HG03060 (cell line): ENCODE measurements at regions not wholly inside any gene's neighbourhood (a gene's known extent, or its start where the extent isn't known, plus 50 kb on each side); places are given as distances from the start of the nearest gene placed in this dataset.
"Not testable (repeated sequence)": the region's sequence is repeated elsewhere in the genome, so short reads cannot be mapped to it uniquely, and the experiment has no call there.

ENCODE experiments used
- ATAC-seq: cut with Tn5 transposase; IDR thresholded peaks from one replicate; pipeline ENCODE4 v1.9.1; 2021; ENCODE audit warnings: low read depth, moderate number of reproducible peaks; ENCODE audit not compliant: unreplicated experiment

DNA sequence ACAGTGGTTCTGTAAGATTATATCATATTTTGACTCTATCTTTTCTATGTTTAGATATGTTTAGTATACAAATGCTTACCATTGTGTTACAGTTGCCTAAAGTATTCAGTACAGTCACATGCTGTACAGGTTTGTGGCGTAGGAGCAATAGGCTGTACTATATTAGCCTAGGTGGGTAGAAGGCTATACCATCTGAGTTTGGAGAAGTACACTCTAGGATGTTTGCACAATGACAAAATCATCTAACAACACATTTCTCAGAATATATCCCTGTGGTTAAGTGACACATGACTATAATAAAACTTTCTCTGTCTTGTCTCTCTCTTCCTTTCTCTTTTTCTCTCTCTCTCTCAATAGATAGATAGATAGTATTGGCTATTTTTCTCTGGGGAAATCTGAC lies 1053.1 kb downstream of the STIM2 start:
- ATAC-seq = no peak

DNA sequence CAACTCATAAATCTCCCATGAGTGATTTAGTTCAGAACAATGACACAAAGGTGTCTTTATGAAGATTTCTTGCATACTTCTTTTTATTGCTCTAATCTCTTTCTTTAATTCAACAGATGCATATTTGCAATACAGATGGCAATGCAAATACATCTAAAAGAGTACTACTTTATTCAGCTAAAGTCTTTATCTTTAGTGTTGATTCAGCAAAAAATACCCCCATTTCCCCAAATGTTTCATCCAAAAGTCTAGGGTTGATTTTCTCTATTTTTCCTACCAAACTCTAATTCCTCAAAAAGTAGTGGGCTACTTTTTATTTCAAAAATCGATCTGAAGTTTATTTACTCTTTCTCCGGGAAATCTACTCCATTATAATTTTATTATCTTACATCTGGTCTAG lies 1055.2 kb downstream of the STIM2 start:
- no peak for ATAC-seq

DNA sequence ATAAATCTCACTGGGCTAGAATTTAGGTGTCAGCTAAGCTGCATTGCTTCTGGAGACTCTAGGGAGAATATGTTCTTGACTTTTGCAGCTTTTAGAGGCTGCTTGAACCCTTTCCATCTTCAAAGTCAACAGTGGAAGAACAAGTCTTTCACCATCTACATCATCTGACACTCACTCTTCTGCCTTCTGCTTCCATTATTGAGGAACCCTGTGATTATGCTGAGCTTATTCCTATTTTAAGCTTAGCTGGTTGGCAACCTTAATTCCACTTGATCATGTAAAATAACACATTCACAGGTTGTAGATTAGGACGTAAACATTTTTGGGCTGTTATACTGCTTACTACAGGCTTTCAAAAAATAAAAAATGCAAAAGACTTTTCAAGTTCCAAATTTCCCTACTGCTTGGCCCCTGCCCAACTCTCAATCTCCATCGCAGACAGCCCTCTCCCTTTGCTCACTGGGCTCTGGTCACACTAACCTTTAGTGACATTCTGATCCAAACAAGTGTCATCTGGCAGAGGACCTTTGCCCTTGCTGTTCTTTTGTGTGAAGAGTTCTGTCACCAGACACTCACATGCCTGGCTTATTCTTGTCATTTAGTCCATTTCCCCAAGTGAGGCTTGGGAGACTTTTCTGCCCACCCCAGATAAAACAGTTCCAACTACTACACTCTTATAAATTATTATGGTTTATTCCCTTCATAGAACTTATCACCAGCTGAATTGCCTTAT lies 1056.0 kb downstream of the STIM2 start:
- no peak for ATAC-seq

DNA sequence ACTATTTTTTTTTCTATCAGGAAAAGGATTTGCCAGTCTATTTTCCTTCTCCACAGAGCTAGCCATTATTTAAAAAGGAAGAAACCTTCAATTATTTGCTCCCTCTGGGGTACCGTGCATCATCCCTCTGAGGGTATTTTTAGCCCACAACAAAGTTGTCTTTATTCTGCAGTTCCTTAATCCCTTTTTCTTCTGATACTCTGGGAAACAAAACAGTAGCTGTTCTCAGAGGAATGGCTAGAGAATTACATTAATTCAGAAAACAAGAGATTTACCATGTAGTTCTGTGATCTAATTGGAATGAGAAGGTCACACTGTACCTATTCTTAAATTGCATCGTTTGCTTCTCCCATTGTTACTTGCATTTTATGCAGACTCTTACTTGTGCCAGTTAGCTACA lies 1056.7 kb downstream of the STIM2 start:
- ATAC-seq = no peak

DNA sequence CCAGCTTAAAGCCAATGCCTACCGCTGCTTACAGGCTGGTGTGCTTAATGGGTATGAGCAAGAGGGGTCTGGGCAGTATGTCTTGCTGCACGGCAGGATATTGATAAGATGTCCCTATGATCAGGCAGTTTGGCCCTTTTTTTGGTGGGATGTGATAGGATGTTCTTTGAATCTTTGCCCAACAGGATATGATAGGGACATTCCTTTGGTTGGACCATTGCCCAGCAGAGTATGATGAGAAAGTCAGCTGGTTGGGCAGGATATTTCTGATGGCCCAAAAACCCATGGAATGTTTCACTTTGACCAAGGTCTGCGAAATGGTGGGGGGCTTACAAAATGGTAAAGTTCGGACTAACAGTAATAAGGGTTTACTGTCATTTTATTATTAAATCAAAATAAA lies 1060.6 kb downstream of the STIM2 start:
- no peak for ATAC-seq

DNA sequence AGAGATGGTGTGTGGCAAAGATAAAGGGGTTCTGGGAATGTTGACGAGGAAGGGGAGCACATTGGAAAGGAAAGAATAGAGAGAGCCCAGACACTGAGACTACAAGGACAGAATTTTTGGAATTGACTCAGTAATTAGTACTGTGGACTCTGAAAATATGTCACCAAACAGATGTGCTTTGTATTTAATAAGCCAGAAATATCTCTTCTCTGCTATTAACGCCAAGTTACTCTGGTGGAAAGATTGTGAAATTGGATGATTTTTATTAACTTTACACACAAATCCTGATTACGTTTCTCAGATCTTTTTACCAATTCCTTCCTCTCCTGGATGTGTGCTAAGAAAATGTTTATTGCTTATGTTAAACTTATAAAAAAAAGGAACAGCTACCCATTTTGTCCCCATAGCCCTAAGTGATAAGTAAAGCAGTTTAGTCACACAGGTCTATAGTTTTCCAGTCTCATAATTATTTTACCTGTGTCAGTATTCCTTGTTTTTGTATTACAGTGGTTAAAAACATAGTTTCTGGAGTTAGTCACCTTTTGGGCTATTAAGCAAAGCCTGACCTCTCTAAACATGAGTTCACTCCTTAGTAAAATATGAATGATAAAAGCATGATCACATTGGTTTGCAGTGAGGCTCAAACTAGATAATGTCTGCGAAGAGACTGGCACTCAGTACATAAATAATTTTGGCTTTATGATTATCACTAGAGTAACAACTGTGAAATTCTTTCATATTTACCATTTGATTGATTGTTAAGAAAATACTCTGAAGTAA lies 1068.3 kb downstream of the STIM2 start:
- no peak for ATAC-seq

DNA sequence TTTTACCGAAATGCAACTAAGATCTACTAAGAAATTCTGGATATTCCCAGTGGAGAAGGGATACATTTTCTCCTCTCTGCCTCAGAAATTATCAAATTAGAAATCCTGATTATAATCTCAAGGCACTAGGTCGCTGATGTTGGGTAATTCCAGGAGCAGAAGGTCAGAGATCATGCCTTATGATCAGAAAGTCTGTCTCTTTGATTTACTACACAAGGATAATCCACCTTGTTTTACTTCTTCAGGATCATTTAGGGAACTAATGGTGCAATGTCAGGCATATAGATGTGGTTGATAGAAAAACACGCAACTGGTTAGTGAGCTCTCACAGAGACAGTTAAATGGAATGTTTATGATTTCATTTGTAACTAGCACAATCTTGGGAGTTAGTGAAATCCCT lies 1069.7 kb downstream of the STIM2 start:
- no peak for ATAC-seq

DNA sequence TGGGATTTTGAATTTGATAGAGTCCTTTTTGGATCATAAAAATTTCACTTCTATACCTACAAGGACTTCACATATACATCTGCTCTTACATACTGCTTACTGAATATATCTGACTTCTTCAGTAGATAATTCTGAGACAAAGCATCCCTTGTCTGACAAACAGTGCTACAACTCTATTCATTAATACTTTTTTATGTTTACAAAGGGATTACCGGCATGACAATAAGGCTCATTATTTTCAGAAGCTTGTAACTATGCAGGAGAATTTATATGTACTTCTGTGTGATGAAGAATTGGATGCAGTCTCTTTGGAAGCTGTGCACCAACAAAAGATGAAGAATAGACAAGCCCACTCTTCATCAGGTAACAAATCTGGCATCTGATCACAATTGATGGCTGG lies 1070.3 kb downstream of the STIM2 start:
- no peak for ATAC-seq

DNA sequence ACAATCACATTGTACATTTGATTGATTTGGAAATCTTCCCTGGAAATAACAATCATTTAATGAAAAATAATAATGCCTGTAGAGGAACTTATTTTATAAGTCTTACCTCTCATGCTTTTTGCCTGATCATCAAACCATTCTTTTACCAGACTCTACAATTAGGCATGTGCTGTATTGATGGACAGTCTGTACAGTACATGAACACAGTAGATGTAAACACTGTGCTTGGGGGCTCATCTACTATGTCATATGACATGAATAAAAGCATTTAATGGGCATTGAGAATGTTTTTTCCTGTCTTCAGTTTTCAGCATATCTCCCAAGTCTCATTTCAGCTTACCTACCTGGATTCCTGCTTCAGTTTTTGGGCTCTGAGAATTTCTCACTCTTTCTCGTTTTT lies 1070.9 kb downstream of the STIM2 start:
- no peak for ATAC-seq

DNA sequence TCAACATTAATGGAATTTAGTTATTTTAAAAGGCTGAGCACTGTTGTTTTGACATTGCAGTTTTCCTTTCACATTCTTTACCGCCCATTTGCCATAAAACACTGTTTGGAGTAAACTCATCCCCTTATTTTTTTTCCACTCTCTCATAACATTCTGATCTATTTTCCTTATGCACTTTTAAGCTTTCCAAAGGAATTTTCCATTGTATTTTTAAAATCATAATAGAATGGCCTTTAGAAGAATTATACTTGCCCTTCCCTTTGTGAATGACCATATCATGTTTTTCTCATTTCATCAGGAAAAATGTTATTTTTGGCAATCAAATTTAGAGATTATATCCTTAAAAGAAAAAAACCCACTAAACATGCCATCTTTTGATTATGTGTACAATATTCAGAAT lies 1074.2 kb downstream of the STIM2 start:
- ATAC-seq = no peak

DNA sequence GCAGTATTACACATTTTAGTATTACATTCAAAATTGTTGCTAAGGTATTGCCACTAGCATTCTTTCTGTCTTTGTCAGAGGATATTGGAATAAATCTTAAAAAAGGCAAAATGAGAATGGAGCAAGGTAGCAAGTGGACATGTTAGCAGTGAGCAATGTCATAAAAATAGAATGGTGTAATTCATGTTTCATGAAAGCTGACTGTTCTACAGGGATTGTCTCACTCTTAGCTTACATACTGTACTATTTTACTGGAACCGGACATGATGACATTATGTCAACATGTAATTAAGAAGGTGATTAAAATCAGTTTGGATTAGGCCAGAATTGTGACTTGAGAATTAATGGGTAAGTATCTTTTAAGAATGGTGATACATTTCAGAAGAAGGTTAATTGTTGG lies 1086.2 kb downstream of the STIM2 start:
- no peak for ATAC-seq

DNA sequence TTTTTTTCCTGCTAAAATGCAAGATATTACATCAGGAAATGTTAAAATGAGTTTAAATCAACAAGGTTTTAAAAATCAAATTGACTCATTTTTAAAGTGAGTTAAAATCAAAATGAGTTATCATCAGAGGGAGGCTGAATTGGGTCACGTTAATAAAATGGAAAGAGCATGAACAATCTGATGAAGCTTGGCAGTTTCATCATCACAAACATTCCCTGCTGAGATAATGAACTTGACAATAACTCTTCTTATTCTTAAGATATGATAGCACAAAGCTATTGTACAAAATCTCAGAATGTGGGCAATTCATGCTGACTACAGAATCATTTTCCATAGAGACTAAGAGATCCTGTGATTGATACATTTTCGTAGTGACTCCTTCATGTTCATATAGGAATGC lies 1086.7 kb downstream of the STIM2 start:
- no peak for ATAC-seq

DNA sequence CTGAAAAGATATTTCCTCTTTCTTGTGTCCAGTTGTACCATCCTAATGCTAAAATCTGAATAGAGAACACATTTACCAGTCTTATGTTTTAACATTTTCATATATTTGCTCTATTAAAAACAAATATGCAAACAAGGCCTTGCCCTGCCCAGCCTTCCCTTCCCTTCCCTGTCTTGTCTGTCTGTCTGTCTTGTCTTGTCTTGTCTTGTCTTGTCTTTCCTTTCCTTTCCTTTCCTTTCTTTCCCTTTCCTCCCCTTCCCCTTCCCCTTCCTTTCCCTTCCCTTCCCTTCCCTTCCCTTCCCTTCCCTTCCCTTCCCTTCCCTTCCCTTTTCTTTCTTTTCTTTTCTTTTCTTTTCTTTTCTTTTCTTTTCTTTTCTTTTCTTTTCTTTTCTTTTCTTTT lies 1103.5 kb downstream of the STIM2 start:
- ATAC-seq = no peak

DNA sequence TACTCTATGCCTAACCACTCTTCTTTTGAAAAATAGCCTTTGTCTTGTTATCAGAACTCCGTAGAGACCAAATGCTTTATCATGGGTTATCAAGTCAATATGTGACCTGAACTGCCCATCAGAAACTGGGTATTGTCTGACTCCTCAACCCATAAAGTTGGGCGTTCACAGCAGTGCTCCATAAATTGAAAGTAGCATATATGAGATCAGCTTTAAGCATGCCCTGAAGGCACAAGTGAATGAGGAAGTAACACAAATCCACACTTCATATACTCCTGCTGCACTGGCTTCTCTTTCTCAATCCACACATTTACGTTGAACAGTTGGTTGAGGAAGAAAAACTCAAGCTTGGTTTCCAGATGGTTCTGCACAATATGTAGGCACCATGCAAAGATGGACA lies 1106.0 kb downstream of the STIM2 start:
- no peak for ATAC-seq

DNA sequence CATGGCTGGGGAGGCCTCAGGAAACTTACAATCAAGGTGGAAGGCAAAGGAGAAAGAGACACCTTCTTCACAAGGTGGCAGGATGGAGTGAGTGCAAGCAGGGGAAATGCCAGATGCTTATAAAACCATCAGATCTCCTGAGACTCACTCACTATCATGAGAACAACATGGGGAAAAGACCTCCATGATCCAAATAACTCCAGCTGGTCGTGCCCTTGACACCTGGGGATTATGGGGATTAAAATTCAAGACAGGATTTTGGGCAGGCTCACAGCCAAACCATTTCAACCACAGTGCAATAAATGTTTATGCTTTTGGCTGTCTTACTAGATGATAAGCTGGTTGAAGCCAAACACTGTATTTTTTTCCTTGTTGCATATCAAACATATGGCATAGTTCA lies 1112.4 kb downstream of the STIM2 start:
- ATAC-seq = no peak

DNA sequence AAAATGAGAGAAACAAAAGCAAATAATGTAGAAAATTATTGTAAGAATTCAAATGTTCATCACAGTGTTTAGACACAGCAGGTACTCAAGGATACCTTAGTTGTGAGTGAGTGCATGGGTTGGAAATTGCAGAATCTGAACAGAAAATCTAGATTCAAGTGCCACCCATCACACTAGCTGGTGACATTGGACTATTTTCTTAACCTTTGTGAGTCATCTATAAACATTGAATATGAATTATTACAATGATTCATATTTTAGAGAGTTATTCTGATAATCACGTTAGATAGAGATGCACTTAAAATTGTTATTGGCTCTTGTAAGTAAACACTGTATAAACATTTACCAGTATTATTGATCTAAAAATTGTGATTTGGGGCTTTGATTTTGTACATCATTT lies 1113.1 kb downstream of the STIM2 start:
- ATAC-seq = no peak

DNA sequence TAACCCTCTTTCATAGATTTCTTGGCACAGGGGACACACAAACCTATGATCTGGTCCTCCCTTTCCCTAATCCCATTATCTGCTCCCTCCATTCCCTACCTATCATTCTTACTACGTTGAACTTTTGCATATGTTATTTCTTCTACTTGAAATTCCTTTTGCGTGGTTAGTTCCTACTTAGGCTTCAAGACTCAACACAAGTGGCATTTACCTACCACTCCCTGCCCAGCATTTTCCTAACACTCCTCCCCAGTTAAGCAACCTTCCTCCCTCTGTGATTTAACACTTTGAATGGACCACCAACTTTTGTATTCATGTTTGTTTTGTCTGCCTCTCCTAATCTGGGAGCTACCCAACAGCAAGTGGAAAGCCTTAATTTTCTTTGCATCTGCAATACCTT lies 1113.7 kb downstream of the STIM2 start:
- no peak for ATAC-seq

DNA sequence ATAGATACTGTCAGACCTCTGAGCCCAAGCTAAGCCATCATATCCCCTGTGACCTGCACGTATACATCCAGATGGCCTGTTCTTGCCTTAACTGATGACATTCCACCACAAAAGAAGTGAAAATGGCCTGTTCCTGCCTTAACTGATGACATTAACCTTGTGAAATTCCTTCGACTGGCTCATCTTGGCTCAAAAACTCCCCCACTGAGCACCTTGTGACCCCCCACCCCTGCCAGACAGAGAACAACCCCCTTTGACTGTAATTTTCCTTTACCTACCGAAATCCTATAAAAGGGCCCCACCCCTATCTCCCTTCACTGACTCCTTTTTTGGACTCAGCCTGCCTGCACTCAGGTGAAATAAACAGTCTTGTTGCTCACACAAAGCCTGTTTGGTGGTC lies 1114.2 kb downstream of the STIM2 start:
- not testable (repeated sequence) for ATAC-seq

DNA sequence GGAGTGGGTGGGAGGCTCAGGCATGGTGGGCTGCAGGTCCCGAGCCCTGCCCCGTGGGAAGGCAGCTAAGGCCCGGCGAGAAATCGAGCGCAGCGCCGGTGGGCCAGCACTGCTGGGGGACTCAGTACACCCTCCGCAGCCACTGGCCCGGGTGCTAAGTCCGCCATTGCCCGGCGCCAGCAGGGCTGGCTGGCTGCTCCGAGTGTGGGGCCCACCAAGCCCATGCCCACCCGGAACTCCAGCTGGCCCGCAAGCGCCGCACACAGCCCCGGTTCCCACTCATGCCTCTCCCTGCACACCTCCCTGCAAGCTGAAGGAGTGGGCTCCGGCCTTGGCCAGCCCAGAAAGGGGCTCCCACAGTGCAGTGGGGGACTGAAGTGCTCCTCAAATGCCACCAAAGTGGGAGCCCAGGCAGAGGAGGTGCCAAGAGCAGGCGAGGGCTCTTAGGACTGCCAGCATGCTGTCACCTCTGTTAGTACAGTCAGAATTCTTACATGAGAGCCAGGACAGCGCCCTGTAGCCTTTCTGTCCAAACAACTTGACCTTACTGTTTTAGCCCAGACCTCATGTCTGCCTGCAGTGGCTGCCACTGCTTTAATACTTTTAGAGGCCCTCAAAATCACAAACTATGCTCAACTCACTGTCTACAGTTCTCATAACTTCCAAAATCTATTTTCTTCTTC lies 1117.9 kb downstream of the STIM2 start:
- ATAC-seq = not testable (repeated sequence)

DNA sequence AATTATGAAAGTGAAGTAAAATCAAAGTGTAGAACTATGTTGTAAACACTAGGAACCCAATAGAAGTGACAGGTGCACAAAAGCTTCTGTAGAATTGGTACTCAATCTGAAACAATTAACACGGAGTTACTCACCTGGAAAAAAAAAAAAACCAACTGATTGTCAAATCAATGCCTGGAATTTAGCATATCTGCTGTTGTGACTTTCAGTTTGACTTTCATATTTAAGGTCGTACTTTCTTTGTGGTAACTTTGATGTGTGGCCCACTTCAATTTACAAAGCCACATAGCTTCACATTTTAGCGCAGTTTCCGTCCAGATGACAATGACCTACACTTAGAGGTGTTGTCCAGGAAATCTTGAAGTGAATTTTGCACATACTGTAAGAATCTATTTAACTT lies 1124.9 kb downstream of the STIM2 start:
- no peak for ATAC-seq

DNA sequence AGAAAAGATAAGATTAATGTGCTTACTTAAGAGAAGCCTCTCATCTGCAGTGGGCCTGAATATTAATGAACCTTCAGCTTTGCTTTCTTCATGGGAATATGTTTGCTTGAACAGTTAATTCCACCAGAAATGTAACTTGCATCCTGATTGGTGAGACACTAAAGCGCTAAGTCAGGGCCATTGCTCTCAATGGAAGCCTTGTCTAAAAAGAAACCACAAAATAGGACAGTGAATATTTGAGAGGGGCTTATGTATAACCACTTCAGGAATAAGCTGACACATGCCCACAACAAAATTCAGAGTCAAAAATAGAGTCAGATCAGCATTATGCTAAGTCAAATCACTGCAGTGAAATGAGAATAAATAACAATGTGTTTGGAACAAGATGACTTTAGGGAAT lies 1125.8 kb downstream of the STIM2 start:
- no peak for ATAC-seq

DNA sequence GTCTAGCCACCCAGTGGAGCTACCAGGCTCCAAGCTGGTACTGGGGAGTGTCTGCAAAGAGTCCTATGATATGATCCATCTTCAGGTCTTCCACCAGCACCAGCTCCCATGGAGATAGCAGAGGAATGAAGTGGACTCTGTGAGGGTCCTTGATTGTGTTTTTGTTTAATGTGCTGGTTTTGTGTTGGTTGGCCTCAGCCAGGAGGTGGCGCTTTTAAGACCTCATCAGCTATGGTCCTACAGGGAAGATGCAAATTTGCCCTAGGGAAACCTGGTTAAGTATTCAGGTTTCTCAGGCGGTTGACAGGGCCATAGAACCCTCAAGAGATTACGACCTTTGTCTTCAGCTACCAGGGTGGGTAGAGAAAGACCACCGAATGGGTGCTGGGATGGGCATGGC lies 1141.1 kb downstream of the STIM2 start:
- no peak for ATAC-seq
